K562 (cell line): ENCODE measurements at regions not wholly inside any gene's neighbourhood (a gene's known extent, or its start where the extent isn't known, plus 50 kb on each side); places are given as distances from the start of the nearest gene placed in this dataset.
"Not testable (repeated sequence)": the region's sequence is repeated elsewhere in the genome, so short reads cannot be mapped to it uniquely, and the experiment has no call there.

Source experiments
- ATAC-seq: fragments of 200-7000 bp; cut with Tn5 transposase; 3 replicates; pipeline ENCODE4 v1.9.1; 2020; ENCODE audit warnings: moderate library complexity
- BruUV-seq: library from RNA; stranded (reverse); fragments of 400-500 nt; replicated peaks from 2 replicates; lab custom pipeline; 2021; lab: Mats Ljungman, UMichigan
- CTCF ChIA-PET: fragments of 300-600 bp; formaldehyde crosslinking; extraction: SDS; loops from one replicate; lab custom pipeline; 2021; ENCODE audit warnings: low intra/inter-chr PET ratio; lab: Yijun Ruan, JAX
- POLR2A ChIA-PET: fragments of 300-600, 350-650 bp; sonication (Branson Sonifier 250); formaldehyde crosslinking; extraction: SDS; loops from one replicate; lab custom pipeline; 2021; ENCODE audit warnings: antibody characterized with exemption, inconsistent platforms; lab: Yijun Ruan, JAX
- DNase-seq, 4 experiments: peaks; one replicate each; pipeline versions ENCODE4 v3.0.0 to v3.0.0-alpha.2; 2011 to 2018; ENCODE audit warnings: low spot score in 3 of 4, mixed read lengths in 3 of 4; ENCODE audit errors: extremely low read depth in 1 of 4
- FAIRE-seq: peaks from 2 replicates; lab custom pipeline; 2011; peaks lifted over from hg19 to GRCh38; lab: Jason Lieb, UNC
- H2AFZ ChIP-seq: 2 replicates; pipeline ENCODE4 v1.6.0; 2011; ENCODE audit warnings: low read depth, low read length, control low read depth, inconsistent platforms
- H3K27ac ChIP-seq: fragments of 200-600 bp; 3 replicates; pipeline ENCODE4 v1.8.0; 2011; ENCODE audit warnings: low read depth, mild to moderate bottlenecking, control low read depth, inconsistent platforms, low read length, moderate library complexity, mixed read lengths; ENCODE audit errors: extremely low read depth
- H3K27me3 ChIP-seq, 2 experiments: fragments of 300-600 bp in 1 of 2; 2 replicates in 1 of 2; 3 replicates in 1 of 2; pipeline versions ENCODE4 v1.6.0 to v1.8.0; 2011; ENCODE audit warnings: inconsistent platforms in 2 of 2, low read length in 2 of 2, mild to moderate bottlenecking in 1 of 2, mixed read lengths in 1 of 2, moderate library complexity in 1 of 2; ENCODE audit not compliant: control insufficient read depth in 2 of 2, insufficient read depth in 2 of 2
- H3K36me3 ChIP-seq: fragments of 300-600 bp; 3 replicates; pipeline ENCODE4 v1.8.0; 2011; ENCODE audit warnings: mild to moderate bottlenecking, low read length, inconsistent platforms; ENCODE audit not compliant: control insufficient read depth, insufficient read depth
- H3K4me1 ChIP-seq, 2 experiments: fragments of 200-600 bp in 1 of 2; replicated peaks in 1 of 2; 2 replicates in 1 of 2; 3 replicates in 1 of 2; pipeline versions ENCODE4 v1.5.1 to v1.8.0; 2011; ENCODE audit warnings: inconsistent platforms in 2 of 2, low read length in 2 of 2, mild to moderate bottlenecking in 1 of 2, mixed read lengths in 1 of 2, moderate library complexity in 1 of 2; ENCODE audit not compliant: control insufficient read depth in 2 of 2, insufficient read depth in 2 of 2
- H3K4me2 ChIP-seq: 2 replicates; pipeline ENCODE4 v1.6.1; 2011; ENCODE audit warnings: low read length, control low read depth, inconsistent platforms, mixed read lengths; ENCODE audit not compliant: insufficient read depth
- H3K4me3 ChIP-seq: fragments of 200-600 bp; sonication (generic), shearing (Covaris generic); 2 replicates; pipeline ENCODE4 v1.5.1; 2016; ENCODE audit warnings: control low read depth, inconsistent platforms
- H3K79me2 ChIP-seq: fragments of 200-600 bp; 3 replicates; pipeline ENCODE4 v1.8.0; 2011; ENCODE audit warnings: low read length, inconsistent platforms; ENCODE audit not compliant: control insufficient read depth, insufficient read depth
- H3K9ac ChIP-seq, 2 experiments: 2 replicates each; pipeline versions ENCODE4 v1.6.0 to v1.6.1; 2011; ENCODE audit warnings: low read depth in 2 of 2, low read length in 2 of 2, control low read depth in 1 of 2, inconsistent platforms in 1 of 2, mild to moderate bottlenecking in 1 of 2, mixed read lengths in 1 of 2; ENCODE audit not compliant: insufficient read depth in 1 of 2
- H3K9me1 ChIP-seq: one replicate; pipeline ENCODE4 v1.6.0; 2011; ENCODE audit warnings: inconsistent platforms, mild to moderate bottlenecking, low read length, moderate library complexity; ENCODE audit not compliant: control insufficient read depth, insufficient read depth
- H3K9me3 ChIP-seq: replicated peaks from 2 replicates; pipeline ENCODE4 v1.5.1; 2011; ENCODE audit warnings: low read depth, low read length, inconsistent platforms; ENCODE audit not compliant: control insufficient read depth, insufficient read depth
- H4K20me1 ChIP-seq: replicated peaks from 2 replicates; pipeline ENCODE4 v1.6.1; 2011; ENCODE audit warnings: low read length, inconsistent platforms, mixed read lengths; ENCODE audit not compliant: control insufficient read depth, insufficient read depth
- GTF2F1 ChIP-seq: IDR thresholded peaks from 2 replicates; pipeline ENCODE4 v1.6.1; 2011; ENCODE audit warnings: low read depth, low read length, improper control_type of control experiment
- NFATC3 ChIP-seq: fragments of 450-650 bp; IDR thresholded peaks from 2 replicates; pipeline ENCODE4 v1.6.1; 2017; ENCODE audit warnings: mild to moderate bottlenecking
- SRSF9 ChIP-seq: fragments of 200-400 bp; formaldehyde crosslinking; IDR thresholded peaks from 2 replicates; pipeline ENCODE4 v1.6.1; 2017; ENCODE audit warnings: low read depth, low read length, borderline replicate concordance
- TCF7L2 ChIP-seq: fragments of 150-350 bp; IDR thresholded peaks from 2 replicates; pipeline ENCODE4 v1.6.1; 2016; ENCODE audit warnings: low read depth, mild to moderate bottlenecking, low read length, moderate library complexity
- ZNF212 ChIP-seq: fragments of 450-650 bp; formaldehyde crosslinking; IDR thresholded peaks from 2 replicates; pipeline ENCODE4 v1.4.0; 2020; ENCODE audit warnings: mild to moderate bottlenecking
- ZNF561 ChIP-seq: fragments of 450-650 bp; formaldehyde crosslinking; conservative IDR thresholded peaks from 2 replicates; pipeline ENCODE4 v1.4.0; 2020; ENCODE audit warnings: mild to moderate bottlenecking, moderate library complexity
- ZNF609 ChIP-seq: sonication (generic); formaldehyde crosslinking; IDR thresholded peaks from 2 replicates; pipeline ENCODE4 v1.8.1; 2023; ENCODE audit warnings: missing genetic modification reagents, mild to moderate bottlenecking, borderline replicate concordance
- ZNF77 ChIP-seq: fragments of 250-450 bp; sonication (Bioruptor Pico); IDR thresholded peaks from 2 replicates; pipeline ENCODE4 v1.5.0; 2020
- WGBS: fragments of 100-300 bp; shearing (Covaris generic); methylation state at CpG from one replicate; pipeline ENCODE4 v1.1.6; 2016; ENCODE audit warnings: low coverage, mixed read lengths; ENCODE audit not compliant: insufficient coverage; ENCODE audit errors: missing lambda C conversion rate; 5-methylcytosine and 5-hydroxymethylcytosine counted together
- in situ Hi-C: fragments of 300-500 bp; cut with MboI; formaldehyde crosslinking; loops from 4 replicates; pipeline ENCODE4 v1.15.0; 2018; ENCODE audit warnings: inconsistent platforms, mixed read lengths
- intact Hi-C: fragments of 100-400 bp; cut with micrococcal nuclease; formaldehyde crosslinking; loops from 2 replicates; pipeline ENCODE4 v1.14.2; 2022
- TF ChIP-seq, protein P1 (sequence below): sonication (generic); formaldehyde crosslinking; IDR thresholded peaks from 2 replicates; pipeline ENCODE4 v1.8.0; 2022; ENCODE audit warnings: mild to moderate bottlenecking, missing genetic modification reagents

DNA sequence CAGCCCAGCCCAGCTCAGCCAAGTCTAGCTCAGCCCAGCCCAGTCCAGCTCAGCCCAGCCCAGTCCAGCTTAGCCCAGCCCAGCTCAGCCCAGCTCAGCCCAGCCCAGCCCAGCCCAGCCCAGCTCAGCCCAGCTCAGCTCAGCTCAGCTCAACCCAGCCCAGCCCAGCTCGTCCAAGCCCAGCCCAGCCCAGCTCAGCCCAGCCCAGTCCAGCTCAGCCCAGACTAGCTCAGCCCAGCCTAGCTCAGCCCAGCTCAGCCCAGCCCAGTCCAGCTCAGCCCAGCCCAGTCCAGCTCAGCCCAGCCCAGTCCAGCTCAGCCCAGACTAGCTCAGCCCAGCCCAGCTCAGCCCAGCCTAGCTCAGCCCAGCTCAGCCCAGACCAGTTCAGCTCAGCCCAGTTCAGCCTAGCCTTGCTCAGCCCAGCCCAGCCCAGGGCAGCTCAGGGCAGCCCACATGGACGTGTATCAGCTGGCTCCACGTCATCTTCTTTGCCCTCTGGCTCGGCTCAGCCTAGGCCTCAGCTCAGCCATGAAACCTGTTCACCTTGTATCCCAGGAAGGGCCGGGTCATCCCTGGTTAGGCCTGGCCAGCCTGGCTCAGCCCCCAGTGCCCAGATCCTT, 185.6 kb downstream of the TMEM121 start (continued):
- TF ChIP-seq ZNF609 (CRISPR knock-in tag) (no peak), ZNF212 (no peak), ZNF77 (no peak), ZNF561 (CRISPR knock-in tag) (no peak), NFATC3 (no peak), SRSF9 (no peak), GTF2F1 (no peak), TCF7L2 (no peak)
- TF ChIP-seq, protein P1, sequence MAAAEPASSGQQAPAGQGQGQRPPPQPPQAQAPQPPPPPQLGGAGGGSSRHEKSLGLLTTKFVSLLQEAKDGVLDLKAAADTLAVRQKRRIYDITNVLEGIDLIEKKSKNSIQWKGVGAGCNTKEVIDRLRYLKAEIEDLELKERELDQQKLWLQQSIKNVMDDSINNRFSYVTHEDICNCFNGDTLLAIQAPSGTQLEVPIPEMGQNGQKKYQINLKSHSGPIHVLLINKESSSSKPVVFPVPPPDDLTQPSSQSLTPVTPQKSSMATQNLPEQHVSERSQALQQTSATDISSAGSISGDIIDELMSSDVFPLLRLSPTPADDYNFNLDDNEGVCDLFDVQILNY (CRISPR knock-in tag): no peak

- H2AFZ ChIP-seq, H3K27me3 ChIP-seq, H4K20me1 ChIP-seq, FAIRE-seq, H3K36me3 ChIP-seq, BruUV-seq, POLR2A ChIA-PET, H3K4me1 ChIP-seq, H3K9me1 ChIP-seq, ATAC-seq, H3K27ac ChIP-seq, H3K9me3 ChIP-seq, in situ Hi-C loops, intact Hi-C loops, H3K4me2 ChIP-seq, H3K9ac ChIP-seq, CTCF ChIA-PET, H3K4me3 ChIP-seq, DNase-seq, H3K79me2 ChIP-seq: not testable (repeated sequence)
- WGBS: 7% methylated on average over 10 of the region's 18 CpGs
Observed at GRCh38 chr14:105712670-105713069, 186.3 kb downstream of the TMEM121 start.

DNA sequence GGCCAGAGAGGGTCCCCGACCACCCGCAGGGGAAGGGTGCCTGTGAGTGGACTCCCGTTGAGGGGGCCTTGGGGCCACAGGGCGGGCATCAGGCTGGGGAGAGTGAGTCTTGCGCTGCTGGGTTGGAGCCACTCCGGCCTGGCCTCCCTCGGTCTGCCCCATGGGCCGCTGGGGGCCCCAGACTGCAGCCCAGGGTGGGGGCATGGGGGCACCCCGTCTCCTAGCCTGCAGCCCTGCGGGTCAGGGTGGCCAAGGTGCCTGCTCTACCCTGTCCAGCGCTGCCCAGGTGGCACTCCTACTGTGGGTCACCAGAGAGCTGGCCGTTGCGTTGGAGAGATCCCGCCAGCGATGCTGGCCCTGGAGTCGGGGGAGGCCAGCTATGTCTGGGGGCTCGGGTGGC, 186.8 kb downstream of the TMEM121 start:
- H4K20me1 ChIP-seq, FAIRE-seq, POLR2A ChIA-PET, H3K4me2 ChIP-seq, H3K27me3 ChIP-seq, H3K9ac ChIP-seq, in situ Hi-C loops, H3K9me3 ChIP-seq, DNase-seq, H3K36me3 ChIP-seq, BruUV-seq, H3K9me1 ChIP-seq, H3K27ac ChIP-seq, H3K4me3 ChIP-seq, H3K4me1 ChIP-seq, H2AFZ ChIP-seq, H3K79me2 ChIP-seq, ATAC-seq, intact Hi-C loops, CTCF ChIA-PET: not testable (repeated sequence)
- WGBS: 4% methylated on average over 5 of the region's 17 CpGs
